ENCODE measurements at regions not wholly inside any gene's neighbourhood (a gene's known extent, or its start where the extent isn't known, plus 50 kb on each side); places are given as distances from the start of the nearest gene placed in this dataset.

- Mint-ChIP-seq H3K27ac (no peak overlapping the region), H3K27me3 (no peaks in the 10 kb centered on the region), H3K4me1 (no peaks in the 10 kb centered on the region), H3K4me3 (no peak overlapping the region), H3K36me3 (ENCODE audit: low read depth) (no peaks in the 10 kb centered on the region), H3K9me3 (no peaks in the 10 kb centered on the region)
- DNase-seq, result no peak
- intact Hi-C loops (cut with micrococcal nuclease), result no loop called here
These were observed 368.6 kb downstream of the TMA16 start for GRCh38 chr4:163863082-163863481.

DNA sequence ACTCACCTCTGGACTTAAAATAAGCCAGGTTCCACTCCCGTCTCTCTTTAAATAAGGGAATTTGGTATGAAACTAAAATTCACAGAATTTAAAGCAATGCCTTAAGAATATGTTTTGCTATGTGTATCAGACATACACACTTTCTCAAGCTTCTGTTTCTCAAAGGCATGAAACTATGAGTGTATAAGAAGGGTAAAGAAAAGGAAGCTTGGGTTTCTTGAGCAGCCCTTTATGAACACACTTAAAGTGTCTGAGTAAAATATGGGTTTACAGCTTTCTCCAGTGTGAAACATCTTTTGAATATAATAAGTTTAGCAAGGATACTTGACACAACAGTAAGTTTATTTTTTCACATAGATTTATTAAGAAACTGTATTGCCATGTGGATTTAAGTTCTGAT lies 370.5 kb downstream of the TMA16 start:
- H3K9me3 Mint-ChIP-seq, result no peaks in the 10 kb centered on the region
- intact Hi-C loops (cut with micrococcal nuclease), result no loop called here

GRCh38 chr4:163866728-163867315 lies 372.3 kb downstream of the TMA16 start:
- Mint-ChIP-seq H3K36me3 (ENCODE audit: low read depth) (no peaks in the 10 kb centered on the region), H3K9me3 (no peaks in the 10 kb centered on the region), H3K4me1 (no peaks in the 10 kb centered on the region), H3K27me3 (no peaks in the 10 kb centered on the region), H3K4me3 (no peak overlapping the region), H3K27ac (no peak overlapping the region)
- intact Hi-C loops (cut with micrococcal nuclease), result no loop called here
- DNase-seq, result no peak

More for the DNA sequence above, 370.5 kb downstream of the TMA16 start:
- Mint-ChIP-seq H3K27ac (no peak overlapping the region), H3K27me3 (no peaks in the 10 kb centered on the region), H3K4me1 (no peaks in the 10 kb centered on the region), H3K4me3 (no peak overlapping the region), H3K36me3 (ENCODE audit: low read depth) (no peaks in the 10 kb centered on the region)
- DNase-seq, result no peak

DNA sequence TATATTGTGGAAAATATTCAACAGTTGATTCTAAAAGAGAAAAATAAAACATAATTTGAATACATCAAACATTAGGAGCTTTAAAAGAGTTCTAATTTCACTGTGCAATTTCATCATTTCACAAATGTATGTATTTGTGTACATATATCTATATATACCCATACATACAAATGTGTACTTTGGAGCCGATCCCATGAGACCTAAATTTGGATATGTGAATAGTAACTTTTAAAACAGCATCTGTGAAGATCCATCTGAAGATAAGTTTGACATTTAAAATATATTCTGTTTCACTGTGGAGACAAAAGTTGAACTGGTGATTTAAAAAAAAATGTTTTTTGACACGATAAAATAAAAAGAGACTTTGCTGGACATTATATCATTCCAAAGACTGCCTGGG lies 374.0 kb downstream of the TMA16 start:
- H3K27ac Mint-ChIP-seq, result no peak overlapping the region
- H3K4me3 Mint-ChIP-seq, result no peak overlapping the region
- intact Hi-C loops (cut with micrococcal nuclease), result no loop called here
- H3K27me3 Mint-ChIP-seq, result no peaks in the 10 kb centered on the region
- H3K9me3 Mint-ChIP-seq, result no peaks in the 10 kb centered on the region
- no peaks in the 10 kb centered on the region for H3K36me3 Mint-ChIP-seq (ENCODE audit: low read depth)
- H3K4me1 Mint-ChIP-seq, result no peaks in the 10 kb centered on the region
- DNase-seq, result no peak

DNA sequence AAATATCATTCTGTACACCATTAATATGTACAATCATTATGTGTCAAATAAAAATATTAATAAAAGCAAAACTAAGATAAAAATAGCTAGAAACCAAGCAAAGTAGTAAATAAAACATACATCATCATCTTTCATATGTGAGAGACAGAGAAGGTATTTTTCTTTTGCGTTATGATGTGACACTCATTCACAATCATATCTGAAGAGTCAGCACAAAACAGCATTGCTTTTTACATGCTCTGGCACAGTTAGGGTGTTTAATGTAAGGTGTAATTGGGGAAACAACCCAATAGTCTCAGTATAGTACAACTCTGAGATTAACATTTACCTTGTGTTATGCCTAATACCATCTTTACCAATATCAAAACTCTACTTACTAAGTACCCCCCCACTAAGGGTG lies 376.6 kb downstream of the TMA16 start:
- Mint-ChIP-seq H3K4me1 (no peaks in the 10 kb centered on the region), H3K36me3 (ENCODE audit: low read depth) (no peaks in the 10 kb centered on the region), H3K9me3 (no peaks in the 10 kb centered on the region), H3K27me3 (no peaks in the 10 kb centered on the region), H3K4me3 (no peak overlapping the region), H3K27ac (no peak overlapping the region)
- intact Hi-C loops (cut with micrococcal nuclease), result loop anchor here (10.0 kb wide), 1 partner anchor 294 kb away; no protein-coding TSS in a partner anchor
- DNase-seq, result no peak

- no peak overlapping the region for H3K27ac Mint-ChIP-seq
- no peaks in the 10 kb centered on the region for H3K27me3 Mint-ChIP-seq
- H3K4me3 Mint-ChIP-seq, result no peak overlapping the region
- intact Hi-C loops (cut with micrococcal nuclease), result loop anchor here (10.0 kb wide), 1 partner anchor 289 kb away; no protein-coding TSS in a partner anchor
- no peak for DNase-seq
- no peaks in the 10 kb centered on the region for H3K4me1 Mint-ChIP-seq
- H3K9me3 Mint-ChIP-seq, result no peaks in the 10 kb centered on the region
- no peaks in the 10 kb centered on the region for H3K36me3 Mint-ChIP-seq (ENCODE audit: low read depth)
These were observed 380.8 kb downstream of the TMA16 start for GRCh38 chr4:163875327-163875726.

DNA sequence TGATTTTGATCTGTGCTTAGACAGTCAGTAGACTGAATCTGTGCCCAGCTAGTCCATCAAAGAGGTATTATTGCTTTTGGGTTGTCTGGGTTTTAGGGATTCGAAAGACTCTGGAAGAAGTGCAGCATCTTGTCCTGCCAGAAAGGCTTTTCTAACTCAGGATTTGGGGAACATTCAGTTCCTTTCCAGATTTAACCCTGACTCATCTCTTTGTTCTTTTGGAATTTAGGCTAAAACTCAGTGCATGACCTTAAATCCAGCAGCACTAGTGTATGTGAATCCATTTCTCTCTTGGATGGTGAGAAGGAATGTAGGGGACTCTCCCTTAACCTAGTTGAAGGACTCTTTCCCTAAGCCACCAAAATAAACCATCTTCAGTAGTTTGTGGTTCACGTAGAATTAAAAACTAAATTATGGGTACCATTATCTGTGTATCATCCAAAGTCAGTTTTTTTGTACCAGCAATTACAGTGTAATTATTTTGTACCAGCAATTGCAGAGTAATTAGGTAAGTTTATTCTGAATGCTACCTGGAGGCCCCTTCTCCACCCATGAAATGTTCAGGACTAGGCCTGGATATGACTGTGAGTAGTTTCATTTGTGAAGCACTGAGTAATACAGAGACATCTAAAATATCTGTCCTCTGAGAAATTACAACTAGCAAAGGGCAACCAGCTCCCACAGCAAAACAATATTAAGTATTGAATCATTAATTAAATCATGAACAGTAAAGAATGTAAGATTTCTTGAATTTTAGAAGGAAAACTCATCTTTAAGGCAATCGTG lies 384.0 kb downstream of the TMA16 start:
- Mint-ChIP-seq H3K36me3 (ENCODE audit: low read depth) (no peaks in the 10 kb centered on the region), H3K4me3 (no peak overlapping the region), H3K27ac (no peak overlapping the region), H3K27me3 (no peaks in the 10 kb centered on the region), H3K4me1 (no peaks in the 10 kb centered on the region), H3K9me3 (no peaks in the 10 kb centered on the region)
- no peak for DNase-seq
- intact Hi-C loops (cut with micrococcal nuclease), result loop anchor here (10.0 kb wide), 1 partner anchor 286 kb away; no protein-coding TSS in a partner anchor

DNA sequence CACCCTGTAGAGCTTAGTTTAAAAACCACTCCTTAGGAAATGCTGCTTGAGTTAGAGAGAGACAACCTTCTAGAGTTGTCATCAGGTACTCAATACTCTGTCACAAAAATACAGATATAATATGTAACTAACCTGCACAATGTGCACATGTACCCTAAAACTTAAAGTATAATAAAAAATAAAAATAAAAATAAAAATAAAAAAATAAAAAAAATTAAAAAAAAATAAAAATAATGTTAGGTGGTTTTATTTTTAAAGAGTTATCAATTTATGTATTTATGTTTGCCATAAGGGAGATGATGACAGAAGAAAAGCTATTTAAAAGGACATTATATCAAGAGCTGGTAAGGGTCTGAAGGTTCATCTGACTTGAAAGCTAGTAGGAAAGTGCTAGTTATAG lies 397.9 kb downstream of the TMA16 start:
- no peaks in the 10 kb centered on the region for H3K9me3 Mint-ChIP-seq
- no peaks in the 10 kb centered on the region for H3K4me1 Mint-ChIP-seq
- H3K36me3 Mint-ChIP-seq (ENCODE audit: low read depth), result no peaks in the 10 kb centered on the region
- DNase-seq, result no peak
- intact Hi-C loops (cut with micrococcal nuclease), result no loop called here
- no peak overlapping the region for H3K27ac Mint-ChIP-seq
- H3K27me3 Mint-ChIP-seq, result no peaks in the 10 kb centered on the region
- no peak overlapping the region for H3K4me3 Mint-ChIP-seq

- Mint-ChIP-seq H3K4me1 (no peaks in the 10 kb centered on the region), H3K36me3 (ENCODE audit: low read depth) (no peaks in the 10 kb centered on the region), H3K4me3 (no peak overlapping the region), H3K9me3 (no peaks in the 10 kb centered on the region), H3K27ac (no peak overlapping the region), H3K27me3 (no peaks in the 10 kb centered on the region)
- DNase-seq, result no peak
- intact Hi-C loops (cut with micrococcal nuclease), result no loop called here
These were observed 401.0 kb downstream of the TMA16 start for GRCh38 chr4:163895378-163896005.

DNA sequence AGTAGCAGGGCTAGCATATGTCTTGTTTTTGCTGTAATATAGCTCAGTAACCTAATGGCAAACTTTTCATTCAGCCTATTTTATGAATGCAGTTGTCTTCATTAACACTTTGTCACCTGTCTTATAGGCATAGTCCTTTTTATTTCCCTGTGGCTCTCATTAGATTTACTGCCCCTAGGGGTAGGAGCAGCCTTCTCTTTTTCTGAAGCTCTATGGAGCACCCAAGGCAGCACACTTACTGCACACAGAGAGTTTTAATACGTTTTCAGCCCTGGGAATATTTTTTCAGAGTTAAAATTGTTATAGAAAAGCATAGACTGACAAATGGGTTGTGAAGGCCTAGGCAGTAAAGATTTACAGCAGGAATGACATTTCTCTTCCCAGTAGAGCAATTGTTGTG lies 406.8 kb downstream of the TMA16 start:
- Mint-ChIP-seq H3K4me3 (no peak overlapping the region), H3K27ac (no peak overlapping the region), H3K27me3 (no peaks in the 10 kb centered on the region), H3K9me3 (no peaks in the 10 kb centered on the region), H3K36me3 (ENCODE audit: low read depth) (no peaks in the 10 kb centered on the region), H3K4me1 (no peaks in the 10 kb centered on the region)
- intact Hi-C loops (cut with micrococcal nuclease), result no loop called here
- no peak for DNase-seq

GRCh38 chr4:163902417-163902816 lies 407.9 kb downstream of the TMA16 start:
- H3K36me3 Mint-ChIP-seq (ENCODE audit: low read depth), result no peaks in the 10 kb centered on the region

DNA sequence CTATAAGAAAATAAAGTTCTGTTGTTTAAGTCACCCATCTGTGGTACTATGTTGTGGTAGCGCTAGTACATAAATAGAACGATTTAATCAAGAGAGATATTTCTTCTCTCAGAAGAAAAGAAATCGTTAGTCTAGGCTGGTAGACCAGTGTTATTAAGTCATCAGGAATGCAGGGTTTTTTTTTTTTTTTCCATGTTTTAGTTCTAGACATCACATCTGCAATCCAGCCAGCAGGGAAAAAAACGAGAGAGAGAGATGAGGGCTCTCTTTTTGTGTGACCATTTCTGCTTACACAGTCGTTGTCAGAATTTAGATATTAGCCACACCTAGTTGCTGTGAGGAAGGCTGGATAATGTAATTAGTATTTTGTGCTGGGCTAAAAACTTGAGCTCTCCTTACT lies 417.4 kb downstream of the TMA16 start:
- intact Hi-C loops (cut with micrococcal nuclease), result no loop called here
- H3K36me3 Mint-ChIP-seq (ENCODE audit: low read depth), result no peaks in the 10 kb centered on the region
- no peaks in the 10 kb centered on the region for H3K27me3 Mint-ChIP-seq
- DNase-seq, result no peak
- H3K4me1 Mint-ChIP-seq, result no peaks in the 10 kb centered on the region
- H3K27ac Mint-ChIP-seq, result no peak overlapping the region
- no peak overlapping the region for H3K4me3 Mint-ChIP-seq
- no peaks in the 10 kb centered on the region for H3K9me3 Mint-ChIP-seq

More at GRCh38 chr4:163902417-163902816, 407.9 kb downstream of the TMA16 start:
- Mint-ChIP-seq H3K9me3 (no peaks in the 10 kb centered on the region), H3K4me3 (no peak overlapping the region), H3K4me1 (no peaks in the 10 kb centered on the region), H3K27me3 (no peaks in the 10 kb centered on the region), H3K27ac (no peak overlapping the region)
- intact Hi-C loops (cut with micrococcal nuclease), result no loop called here
- DNase-seq, result no peak

GRCh38 chr4:163913571-163913970 lies 419.1 kb downstream of the TMA16 start:
- intact Hi-C loops (cut with micrococcal nuclease), result no loop called here
- no peaks in the 10 kb centered on the region for H3K4me1 Mint-ChIP-seq
- DNase-seq, result no peak
- no peaks in the 10 kb centered on the region for H3K36me3 Mint-ChIP-seq (ENCODE audit: low read depth)
- H3K9me3 Mint-ChIP-seq, result no peaks in the 10 kb centered on the region
- H3K27ac Mint-ChIP-seq, result no peak overlapping the region
- H3K4me3 Mint-ChIP-seq, result no peak overlapping the region
- H3K27me3 Mint-ChIP-seq, result no peaks in the 10 kb centered on the region

- Mint-ChIP-seq H3K4me3 (no peak overlapping the region), H3K27me3 (no peaks in the 10 kb centered on the region), H3K9me3 (no peaks in the 10 kb centered on the region), H3K4me1 (no peaks in the 10 kb centered on the region), H3K27ac (no peak overlapping the region), H3K36me3 (ENCODE audit: low read depth) (no peaks in the 10 kb centered on the region)
- intact Hi-C loops (cut with micrococcal nuclease), result no loop called here
- no peak for DNase-seq
These were observed 421.4 kb downstream of the TMA16 start for GRCh38 chr4:163915896-163916295.

Measured in activated CD4-positive, alpha-beta T cell treated with anti-CD3 and anti-CD28 coated beads, Interleukin-2, amount 10 ng/mL, durations not matched to agents 24 days and 14 days (primary cell).